Stimulated activated naive CD8-positive, alpha-beta T cell treated with anti-CD3 and anti-CD28 coated beads, Interleukin-15, Interleukin-2, amounts not matched to agents 100 U/mL and 50 U/mL, for 24 hours (primary cell): ENCODE measurements at regions not wholly inside any gene's neighbourhood (a gene's known extent, or its start where the extent isn't known, plus 50 kb on each side); places are given as distances from the start of the nearest gene placed in this dataset.

Experiments
- ATAC-seq: fragments of 150-1000 bp; cut with Tn5 transposase; one replicate; pipeline ENCODE4 v1.10.0; 2021
- DNase-seq: peaks from one replicate; pipeline ENCODE4 v3.0.0; 2021

DNA sequence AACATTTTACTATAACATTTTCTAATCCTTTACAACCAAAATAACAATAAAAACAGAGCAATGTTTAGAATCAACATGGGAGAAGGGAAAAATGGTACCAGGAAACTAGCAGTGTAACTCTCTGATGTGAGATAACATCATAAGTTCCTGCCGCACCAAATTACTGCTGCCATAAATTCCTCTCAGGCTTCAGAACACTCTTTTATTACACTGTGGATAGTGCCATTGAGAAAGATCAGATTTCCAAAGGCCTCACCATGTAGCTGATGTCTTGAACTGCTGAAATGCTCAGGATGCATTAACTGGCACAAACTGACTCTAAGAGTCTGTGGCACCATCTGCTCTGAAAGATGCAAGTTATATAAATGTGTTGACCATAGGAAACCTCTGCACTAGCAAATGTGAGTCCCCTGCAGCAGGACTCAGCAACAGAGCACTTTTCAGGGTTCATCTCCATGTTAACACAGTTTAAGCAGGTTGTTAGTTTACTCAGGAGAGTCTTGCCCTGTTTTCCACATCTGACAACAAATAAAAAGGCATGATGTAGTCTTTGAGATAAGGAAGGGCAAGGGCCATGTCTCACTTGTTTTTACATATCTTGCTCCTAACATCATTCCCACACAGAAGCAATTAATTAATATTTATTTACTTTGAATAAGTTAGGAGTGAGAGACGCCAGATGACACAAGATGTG is 218.1 kb downstream of the CETN3 start:
- no peak for DNase-seq
- no peak for ATAC-seq

DNA sequence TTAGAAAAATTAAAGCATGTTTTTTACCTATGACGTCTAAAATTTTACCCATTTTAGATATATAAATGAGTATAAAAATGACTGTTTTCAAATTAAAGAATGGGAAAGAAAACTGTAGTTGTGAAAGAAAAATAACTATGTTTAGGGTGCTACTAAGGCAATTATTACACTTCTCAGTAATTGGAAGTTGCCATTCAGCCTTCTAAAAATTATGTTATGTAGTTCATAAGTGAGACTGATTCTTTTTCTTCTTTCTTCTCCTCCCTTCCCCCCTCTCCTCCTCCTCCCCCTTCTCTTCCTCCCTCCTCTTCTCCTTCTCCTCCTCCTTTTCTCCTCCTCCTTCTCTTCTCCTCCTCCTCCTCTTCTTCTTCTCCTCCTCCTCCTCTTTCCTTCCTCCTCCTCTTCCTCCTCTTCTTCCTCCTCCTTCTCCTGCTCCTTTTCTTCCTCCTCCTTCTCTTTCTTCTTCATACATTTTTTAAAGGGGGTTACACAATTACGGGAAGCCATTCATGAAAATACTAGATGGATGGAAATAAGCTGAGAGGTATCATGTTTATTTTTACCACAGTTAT is 223.6 kb downstream of the CETN3 start:
- DNase-seq (no peak), ATAC-seq (no peak)

DNA sequence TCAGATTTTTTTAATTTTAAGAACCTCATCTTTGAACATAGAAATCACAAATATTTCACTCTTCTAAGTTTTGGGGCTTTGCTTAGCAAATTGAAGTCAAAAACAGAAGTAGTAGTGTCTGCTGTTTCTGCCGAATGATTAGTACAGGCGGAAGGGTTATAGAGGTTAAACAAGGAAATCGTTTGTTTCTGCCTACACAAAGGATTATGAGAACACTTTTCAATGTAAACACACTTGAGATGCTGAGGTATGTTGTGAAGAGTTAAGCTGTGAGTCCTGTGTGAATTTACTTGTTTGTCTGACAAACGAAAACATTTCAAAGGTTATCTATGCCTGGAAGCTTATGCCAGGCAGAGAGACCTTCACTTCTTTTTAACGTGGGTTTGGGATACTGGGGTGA is 224.8 kb downstream of the CETN3 start:
- no peak for ATAC-seq
- no peak for DNase-seq

DNA sequence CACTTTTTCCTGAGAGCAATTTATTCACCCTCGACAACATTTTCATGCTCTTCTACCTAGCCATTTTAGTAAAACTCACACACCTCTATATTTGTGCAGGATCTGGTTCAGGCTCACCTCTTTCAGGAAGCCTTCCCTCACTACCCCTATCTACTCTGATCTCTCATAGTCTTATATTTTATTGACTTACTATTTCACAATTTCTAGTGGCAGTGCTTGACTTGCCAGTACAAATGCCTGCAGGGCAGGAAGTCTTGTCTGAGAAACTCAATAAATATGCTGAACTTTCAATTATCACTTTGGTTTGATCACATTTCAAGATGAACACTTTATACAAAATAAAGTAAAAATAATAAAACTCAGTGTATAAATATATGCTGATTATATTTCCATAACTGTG is 226.8 kb downstream of the CETN3 start:
- DNase-seq (no peak), ATAC-seq (no peak)

DNA sequence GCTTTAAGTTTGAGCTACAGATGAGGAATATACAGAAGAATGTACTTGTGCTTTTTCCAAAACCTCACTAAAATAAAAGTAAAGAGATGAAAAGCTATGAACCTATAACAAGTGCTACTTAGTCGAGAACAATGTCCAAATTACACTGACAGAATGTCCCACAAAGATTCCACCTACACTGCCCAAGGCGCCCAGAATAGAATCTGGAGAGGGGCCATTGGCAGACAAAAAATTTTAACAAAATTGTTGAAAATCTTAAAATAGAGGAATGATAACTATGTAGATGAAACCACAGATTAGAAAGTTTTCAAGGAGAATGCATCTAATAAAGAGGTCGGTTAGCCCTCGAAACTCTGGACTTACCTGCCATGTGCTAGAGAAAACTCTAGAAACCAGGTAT is 235.3 kb downstream of the CETN3 start:
- ATAC-seq: no peak

DNA sequence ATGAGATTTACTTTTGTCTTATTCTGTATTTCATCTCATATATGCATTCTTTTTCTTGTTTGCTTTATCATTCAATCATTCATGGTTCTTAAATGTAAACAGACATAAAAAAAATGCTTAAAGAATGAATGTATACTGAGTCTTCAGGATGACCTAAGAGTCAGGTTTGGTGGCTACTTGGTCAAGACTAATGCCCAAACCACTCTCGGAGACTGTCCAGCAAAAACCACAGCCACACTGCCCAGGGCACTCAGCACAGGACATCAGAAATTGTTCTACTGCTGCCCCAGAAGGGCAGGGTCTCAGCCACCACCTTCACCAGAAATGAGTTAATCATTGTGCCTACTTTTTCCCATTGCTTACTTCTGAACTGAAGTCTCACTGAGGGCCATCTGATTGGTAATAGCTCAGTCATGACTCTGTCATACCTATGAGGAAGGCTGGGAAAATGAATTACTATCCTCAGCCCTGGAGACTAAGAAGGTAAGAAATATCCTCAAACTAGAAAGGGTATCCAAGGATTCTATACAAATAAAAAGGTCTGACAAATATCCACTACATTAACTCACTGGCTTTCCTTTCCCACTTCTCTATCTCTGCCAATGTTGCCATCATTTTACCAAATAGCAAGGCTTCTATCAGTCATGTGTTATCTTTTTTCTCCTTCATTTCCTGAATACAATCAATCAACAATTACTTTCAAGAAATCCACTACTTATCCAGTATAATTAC is 236.1 kb downstream of the CETN3 start:
- ATAC-seq: no peak
- no peak for DNase-seq

More for the DNA sequence above, 235.3 kb downstream of the CETN3 start:
- DNase-seq: no peak

DNA sequence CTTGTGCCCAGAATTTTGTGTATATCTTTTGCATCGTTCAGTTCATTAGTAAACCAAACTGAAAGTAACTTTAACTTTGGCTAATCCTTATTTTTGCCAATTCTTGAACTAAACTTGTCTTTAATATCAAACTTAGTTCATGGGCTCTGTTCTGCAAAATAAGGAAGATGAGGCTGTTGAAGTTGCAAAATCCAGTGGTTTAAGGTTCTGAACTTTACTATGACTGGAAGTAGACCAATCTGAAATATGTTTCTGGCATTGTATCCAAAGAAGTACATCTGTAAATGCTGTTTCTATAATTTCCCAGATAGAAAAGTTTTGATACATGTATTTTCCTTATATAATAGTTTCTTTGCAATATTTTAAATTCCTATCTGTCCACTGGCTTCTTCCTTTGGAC is 238.1 kb downstream of the CETN3 start:
- no peak for DNase-seq
- ATAC-seq: no peak

DNA sequence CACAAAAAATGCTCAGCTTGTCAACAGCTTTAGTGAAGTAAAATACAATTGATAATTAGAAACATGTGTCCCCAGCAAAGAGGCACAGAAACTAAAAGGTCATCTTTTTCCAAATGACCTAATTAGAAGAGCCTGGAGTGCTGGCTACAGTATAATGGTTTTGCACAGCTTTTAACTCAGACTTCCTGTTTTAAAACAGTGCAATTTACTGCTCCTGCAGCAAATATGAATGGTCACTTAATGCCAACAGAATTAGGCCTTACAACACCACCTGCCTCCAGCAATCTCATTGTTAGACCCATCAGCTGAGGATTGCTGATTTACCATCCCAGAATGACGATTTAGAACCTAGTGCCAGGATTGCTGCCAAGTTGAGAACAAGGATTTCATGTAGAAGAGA is 239.3 kb downstream of the CETN3 start:
- ATAC-seq (no peak), DNase-seq (no peak)

DNA sequence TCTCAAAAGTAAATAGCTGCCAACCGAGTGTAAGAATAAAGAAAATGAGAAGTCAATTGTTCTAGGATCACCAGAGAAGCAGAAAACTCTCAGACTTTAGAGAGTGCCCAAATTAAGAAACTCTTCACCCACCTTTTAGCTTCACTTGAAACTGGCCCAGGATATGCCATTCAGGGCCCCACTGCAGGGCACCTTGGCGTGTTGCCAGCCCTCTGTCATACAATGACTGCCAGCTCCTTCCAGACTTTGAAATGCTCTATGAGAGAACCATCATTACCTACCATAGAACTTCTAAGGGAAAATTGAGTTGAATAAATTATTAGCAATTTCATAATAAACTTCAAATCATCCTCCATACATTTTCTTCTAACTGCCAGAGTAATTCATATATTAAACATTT is 240.5 kb downstream of the CETN3 start:
- DNase-seq: no peak
- ATAC-seq: no peak

DNA sequence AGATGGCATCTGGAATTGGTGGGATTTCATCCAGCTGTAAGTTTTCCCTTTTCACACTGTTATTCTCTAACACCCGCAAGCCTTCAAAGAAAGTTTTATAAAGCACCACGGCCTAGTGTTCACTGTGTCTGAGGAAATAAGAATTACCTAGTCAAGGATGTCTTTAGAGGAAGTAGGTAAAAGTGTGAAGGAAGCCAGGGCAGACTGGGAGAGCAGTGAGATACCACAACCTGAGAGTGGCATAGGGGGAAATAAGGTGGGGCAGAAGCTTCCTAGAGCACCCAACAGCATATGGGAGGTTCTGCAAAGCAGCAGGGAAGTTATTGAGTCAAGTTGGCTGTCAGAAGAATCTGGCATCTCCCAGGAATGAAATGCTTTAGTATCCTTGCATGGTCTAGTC is 241.2 kb downstream of the CETN3 start:
- no peak for ATAC-seq
- DNase-seq: no peak

DNA sequence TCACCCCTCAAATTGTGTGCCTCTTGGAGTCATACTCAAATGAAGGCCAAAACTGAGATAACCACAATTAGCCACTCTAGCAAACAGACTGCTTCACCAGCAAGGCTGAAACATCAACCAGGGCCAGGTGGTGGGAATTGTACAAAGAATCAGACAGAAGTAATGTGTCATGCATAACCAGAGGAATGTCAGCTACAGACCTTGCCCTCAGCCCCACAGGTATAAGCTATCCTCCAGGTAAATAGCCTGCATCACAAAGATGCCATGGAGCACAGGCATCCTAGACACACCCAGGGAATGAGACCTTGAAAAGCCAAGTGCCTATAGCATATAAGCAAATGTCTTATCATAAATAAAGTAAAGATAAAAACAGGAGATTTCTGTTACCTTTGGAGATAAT is 242.7 kb downstream of the CETN3 start:
- no peak for ATAC-seq
- no peak for DNase-seq

DNA sequence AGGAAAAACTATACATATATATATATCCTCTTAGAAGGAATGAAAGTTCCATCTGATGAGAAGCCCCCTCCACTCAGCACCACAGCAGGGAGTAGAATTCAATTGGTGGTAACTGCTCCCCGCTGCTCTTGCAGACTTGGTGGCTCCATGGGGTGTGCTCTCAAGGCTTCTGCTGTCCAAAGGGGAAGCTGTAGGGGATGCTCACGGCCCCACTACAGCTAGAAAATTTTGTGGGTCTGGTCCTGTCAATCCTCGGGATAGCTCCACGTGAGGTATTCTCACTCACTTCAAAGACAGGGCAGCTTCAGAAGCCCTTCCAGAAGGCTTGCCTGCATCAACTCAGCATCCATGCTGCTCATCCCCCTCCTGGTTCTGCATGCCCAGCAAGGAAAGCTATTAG is 247.2 kb downstream of the CETN3 start:
- ATAC-seq: no peak
- no peak for DNase-seq

DNA sequence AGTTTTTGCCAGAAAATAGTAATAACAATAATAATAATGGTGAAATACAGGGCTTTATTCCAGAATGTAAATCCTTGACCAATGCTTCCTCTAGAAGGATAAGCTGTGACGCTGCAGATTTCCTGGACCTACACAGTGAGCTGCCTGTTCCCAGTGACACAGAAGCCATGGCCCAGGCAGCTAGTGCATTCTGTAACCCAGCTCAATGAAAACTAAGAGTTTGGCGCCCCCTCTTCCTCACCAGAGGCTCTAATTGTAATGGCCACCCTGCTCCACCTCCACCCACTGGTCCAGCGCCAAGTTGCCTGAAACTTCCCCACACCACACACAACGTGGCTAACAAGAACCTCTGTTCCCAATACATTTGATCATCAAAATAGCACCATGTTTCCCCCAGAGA is 248.1 kb downstream of the CETN3 start:
- ATAC-seq (no peak), DNase-seq (peak; percentile 4)

DNA sequence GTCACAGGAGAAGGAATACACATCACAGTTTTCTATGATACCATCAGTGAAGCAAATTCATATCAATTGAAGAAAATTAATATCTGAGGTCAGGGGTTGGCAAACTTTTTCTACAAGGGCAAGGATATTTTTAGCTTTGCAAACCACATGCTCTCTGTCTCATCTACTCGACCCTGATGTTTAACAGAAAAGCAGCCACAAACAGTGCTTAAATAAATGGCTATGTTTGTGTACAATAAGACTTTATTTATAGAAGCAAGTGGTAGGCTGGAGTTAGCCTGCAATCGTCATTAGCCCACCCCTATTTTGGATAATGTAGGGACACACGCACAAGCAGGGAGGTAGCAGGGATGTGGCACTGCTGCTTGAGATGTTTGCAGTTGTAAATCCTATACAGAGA is 251.4 kb downstream of the CETN3 start:
- DNase-seq (no peak), ATAC-seq (no peak)

DNA sequence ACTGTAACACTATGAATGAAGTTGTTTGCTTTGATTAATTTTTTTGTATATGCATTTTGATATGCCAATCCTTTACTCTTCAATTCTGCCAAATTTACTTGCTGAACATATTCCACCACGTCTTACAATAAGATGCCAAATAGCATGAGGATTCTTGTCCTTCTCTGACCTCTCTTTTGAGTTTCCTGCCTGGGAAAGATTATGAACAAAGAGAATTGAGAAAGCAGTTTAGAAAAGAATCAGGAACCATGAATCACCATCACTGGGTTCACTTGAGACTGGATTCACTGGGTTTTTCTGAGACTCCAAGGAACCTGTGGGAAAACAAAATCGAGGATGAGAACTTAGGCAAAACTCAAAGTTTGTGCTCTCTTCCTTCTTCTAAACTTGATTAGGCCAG is 256.5 kb downstream of the CETN3 start:
- ATAC-seq (no peak), DNase-seq (no peak)

DNA sequence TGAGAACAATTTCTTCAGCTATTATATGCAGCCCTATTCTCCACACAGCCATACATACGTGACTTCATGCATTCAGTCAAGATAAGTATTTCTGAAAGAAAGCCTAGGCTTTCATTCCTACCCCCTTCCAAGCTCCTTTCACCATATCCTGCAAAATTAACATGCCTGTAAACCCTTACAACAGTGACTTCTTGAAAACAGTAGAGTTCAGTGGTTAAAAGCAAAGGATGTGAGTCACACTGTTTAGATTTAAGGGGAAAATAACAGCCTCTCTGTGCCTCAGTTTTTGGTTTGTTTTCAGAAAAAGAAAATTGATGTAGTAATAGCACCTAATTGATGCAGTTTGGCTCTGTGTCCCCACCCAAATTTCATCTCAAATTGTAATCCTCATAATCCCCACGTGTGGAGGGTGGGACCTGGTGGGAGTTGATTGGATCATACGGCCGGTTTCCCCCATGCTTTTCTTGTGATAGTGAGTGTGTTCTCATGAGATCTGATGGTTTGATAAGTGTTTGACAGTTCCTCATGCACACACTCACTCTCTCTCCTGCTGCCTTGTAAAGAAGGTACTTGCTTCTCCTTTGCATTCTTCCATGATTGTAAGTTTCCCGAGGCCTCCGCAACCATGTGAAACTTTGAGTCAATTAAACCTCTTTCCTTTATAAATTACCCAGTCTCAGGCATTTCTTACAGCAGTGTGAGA is 264.8 kb downstream of the CETN3 start:
- ATAC-seq (no peak), DNase-seq (no peak)

DNA sequence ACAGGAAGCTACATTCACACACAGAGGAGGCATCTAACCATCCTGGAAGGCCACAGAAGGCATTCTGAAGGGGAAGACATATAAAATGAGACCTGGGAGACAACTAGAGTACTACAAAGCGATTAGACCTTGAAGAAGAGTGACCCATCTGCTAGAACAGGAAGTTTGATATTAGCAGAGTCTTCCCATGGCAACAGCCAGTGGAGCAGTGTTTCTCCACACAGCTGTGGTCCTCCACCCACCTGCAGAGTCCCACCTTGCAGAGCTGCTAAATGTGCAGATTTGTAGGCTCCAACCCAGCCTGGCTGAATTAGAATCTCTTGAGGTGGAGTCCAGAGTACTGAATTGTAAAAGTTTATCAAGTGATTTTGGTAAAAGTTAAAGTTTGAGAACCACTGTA is 267.0 kb downstream of the CETN3 start:
- ATAC-seq: no peak
- no peak for DNase-seq

DNA sequence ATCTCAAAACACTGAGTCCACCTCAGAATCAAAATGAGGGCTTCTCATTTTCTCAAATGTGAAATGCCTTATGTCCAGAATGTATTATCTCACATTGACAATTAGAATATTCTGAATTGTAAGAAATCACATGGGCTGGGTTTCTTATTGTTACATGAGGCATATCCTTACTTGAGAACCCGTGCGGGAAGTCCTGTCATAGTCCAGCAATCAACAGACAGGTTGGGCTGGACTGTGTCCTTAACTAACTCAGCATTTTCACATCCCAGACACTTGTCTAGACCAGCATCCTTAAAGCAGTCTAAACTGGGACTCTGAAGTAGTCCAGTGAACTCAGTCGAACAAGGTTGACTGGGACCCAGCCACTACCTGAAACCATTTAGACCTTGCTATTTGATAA is 267.6 kb downstream of the CETN3 start:
- ATAC-seq (no peak), DNase-seq (no peak)

DNA sequence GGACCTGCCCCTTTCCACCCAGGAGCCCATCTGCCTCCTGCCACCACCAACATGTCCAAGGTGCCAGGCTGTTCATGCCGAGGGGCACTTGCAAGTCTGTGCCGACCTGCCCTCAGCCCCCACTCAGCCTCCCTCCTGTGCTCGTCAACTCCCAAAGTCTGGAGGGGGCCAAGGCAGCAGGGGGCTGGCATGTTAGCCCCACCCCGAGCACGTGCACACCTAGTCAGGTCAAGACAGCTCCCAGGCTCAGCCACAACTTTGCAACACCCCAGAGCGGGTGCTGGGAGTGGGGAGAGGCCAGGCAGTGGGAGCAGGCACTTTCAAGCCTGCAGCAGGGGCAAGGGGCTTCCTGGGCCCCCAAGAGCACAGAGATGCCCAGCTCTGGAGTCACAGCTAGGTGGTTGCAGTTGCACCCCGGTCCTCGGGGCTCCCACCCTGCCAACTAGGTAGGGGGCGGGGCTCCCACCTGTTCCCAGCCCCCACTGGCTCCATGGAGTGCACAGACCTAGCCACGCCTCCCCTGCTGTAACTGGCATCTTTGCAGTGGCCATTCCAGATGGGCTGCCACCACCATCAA is 272.5 kb downstream of the CETN3 start:
- ATAC-seq (no peak), DNase-seq (no peak)

DNA sequence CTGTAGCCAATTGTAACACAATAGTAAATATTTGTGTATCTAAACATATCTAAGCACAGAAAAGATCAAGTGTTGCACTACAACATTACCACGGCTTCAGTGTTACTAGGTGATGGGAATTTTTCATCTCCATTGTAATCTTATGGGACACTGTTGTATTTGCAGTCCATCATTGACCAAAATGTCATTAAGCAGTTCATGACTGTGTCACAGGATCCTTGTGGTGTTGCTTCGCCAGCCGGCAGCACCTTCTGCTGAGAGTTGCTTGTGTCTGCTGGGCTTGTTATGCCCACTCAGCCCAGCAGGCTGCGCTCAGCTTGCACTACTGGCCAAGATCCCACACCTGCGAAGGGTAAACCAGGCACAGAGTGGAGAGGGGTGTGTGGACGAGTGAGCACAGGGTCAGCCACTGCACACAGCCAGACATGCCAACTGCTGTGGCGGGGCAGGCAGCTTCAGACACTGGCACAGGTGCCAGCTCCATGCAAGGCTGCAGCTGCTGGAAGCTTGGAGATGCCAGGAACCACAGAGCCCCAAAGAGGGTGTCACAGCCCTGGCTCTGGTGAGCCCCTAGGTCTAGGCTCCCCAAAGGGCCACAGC is 273.7 kb downstream of the CETN3 start:
- no peak for DNase-seq
- peak; percentile 23 for ATAC-seq

DNA sequence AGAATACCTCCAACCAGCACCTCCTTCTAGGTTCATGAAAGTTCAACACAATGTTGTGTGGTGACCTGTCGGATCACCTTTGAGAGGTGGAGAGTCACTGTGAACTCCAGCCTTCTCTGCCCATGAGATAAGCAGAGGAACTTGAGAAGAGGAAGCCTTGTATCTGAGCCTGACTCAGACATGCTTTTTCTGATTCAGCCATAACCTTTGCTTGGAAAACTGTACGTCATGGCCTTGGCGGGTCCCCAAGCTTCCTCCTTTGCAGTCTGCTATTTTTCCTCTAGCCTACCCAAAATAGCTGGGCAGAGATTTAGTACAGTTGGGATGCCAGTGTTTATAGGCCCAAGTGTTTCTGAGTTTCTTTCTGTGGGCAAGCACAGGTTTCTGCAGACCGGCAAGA is 274.7 kb downstream of the CETN3 start:
- DNase-seq: no peak
- no peak for ATAC-seq

DNA sequence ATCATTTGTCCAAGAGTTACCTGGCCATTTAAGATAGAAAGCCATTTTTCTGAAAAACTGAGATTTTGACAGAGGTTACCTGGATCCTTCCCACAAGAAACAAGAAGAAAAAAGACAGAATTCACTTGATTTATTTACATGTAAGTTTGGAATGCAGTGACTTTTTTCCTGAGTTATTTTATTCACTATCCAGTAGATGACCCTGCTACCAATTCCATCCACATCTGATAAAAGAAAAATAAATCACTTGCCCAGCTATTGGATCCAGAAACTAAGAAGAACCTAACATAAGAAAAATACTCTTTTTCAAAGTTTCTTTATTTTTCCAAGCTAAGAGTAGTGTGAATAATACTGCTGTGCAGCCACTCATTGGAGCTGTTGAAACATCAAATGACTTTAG is 275.2 kb downstream of the CETN3 start:
- ATAC-seq (no peak), DNase-seq (no peak)
